ENCODE measurements at regions not wholly inside any gene's neighbourhood (a gene's known extent, or its start where the extent isn't known, plus 50 kb on each side); places are given as distances from the start of the nearest gene placed in this dataset.

DNA sequence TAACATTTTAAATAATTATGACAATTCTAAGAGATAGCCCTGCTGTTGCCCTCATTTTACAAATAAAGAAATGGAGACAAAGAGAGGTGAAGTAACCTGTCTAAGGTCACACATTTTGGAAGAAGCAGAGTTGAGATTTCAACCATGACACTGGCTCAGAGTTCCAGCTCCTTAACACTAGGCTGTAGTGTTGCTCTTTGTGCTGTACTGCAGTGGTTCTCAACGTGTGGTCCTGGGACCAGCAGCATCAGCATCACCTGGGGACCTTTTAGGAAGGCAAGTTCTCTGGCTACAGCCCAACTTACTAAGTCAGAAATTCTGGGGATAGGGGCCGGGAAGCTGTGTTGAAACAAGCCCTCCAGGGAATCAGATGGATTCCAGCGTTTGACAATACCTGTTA is 62.4 kb upstream of the FERMT1 start:
- Mint-ChIP-seq H3K9me3 (no peaks in the 10 kb centered on the region), H3K27ac (no peak overlapping the region), H3K36me3 (ENCODE audit: insufficient read depth in 1 of 3, low read depth in 3 of 3) (no peaks in the 10 kb centered on the region; a peak in 1 of 7 replicates), H3K27me3 (ENCODE audit: low read depth) (no peaks in the 10 kb centered on the region), H3K4me1 (peaks cover 0 to 4% of the 10 kb centered on the region in 2 experiments; a peak in 2 of 4 replicates), H3K4me3 (no peak overlapping the region)
- no peak overlapping the region for H2AK5ac ChIP-seq (ENCODE audit: insufficient read length, low read length)
- no peak overlapping the region for H2BK12ac ChIP-seq (ENCODE audit: insufficient read length, low read depth, low read length)
- H3K79me1 ChIP-seq (ENCODE audit: insufficient read depth, low read depth, low read length, poor library complexity, severe bottlenecking), result no peaks in the 10 kb centered on the region
- H3K14ac ChIP-seq (ENCODE audit: insufficient read depth, low read length), result no peak overlapping the region
- no peak overlapping the region for H3K9ac ChIP-seq (ENCODE audit: extremely low read depth, insufficient read length, low read length)
- H2BK5ac ChIP-seq (ENCODE audit: insufficient read length, low read length), result no peak overlapping the region
- H2BK15ac ChIP-seq (ENCODE audit: low read depth, low read length), result no peak overlapping the region
- DNase-seq, result no peak
- no peak overlapping the region for H3T11ph ChIP-seq (ENCODE audit: low read length)
- H2BK120ac ChIP-seq (ENCODE audit: low read depth, low read length, poor library complexity, severe bottlenecking), result no peak overlapping the region
- no peaks in the 10 kb centered on the region for H3K79me2 ChIP-seq (ENCODE audit: insufficient read depth, low read length)
- H3K4ac ChIP-seq (ENCODE audit: low read depth, low read length), result no peak overlapping the region
- H3K4me1 ChIP-seq (ENCODE audit: insufficient read depth, low read length), result no peaks in the 10 kb centered on the region
- no CpG with 5 or more reads among the region's 3 CpGs for WGBS (ENCODE audit: extremely low coverage, insufficient read length, low lambda C conversion rate)
- H4K20me1 ChIP-seq (ENCODE audit: control insufficient read depth, insufficient read depth, insufficient read length), result no peaks in the 10 kb centered on the region
- H3K18ac ChIP-seq (ENCODE audit: insufficient read length, low read depth, low read length), result no peak overlapping the region
- no peak overlapping the region for H2AFZ ChIP-seq (ENCODE audit: low read length)
- H3K27ac ChIP-seq (ENCODE audit: insufficient read length, low read depth, low read length), result no peak overlapping the region
- no peaks in the 10 kb centered on the region for H3K23me2 ChIP-seq (ENCODE audit: insufficient read length, low read depth, low read length, poor library complexity, severe bottlenecking)
- H3K27me3 ChIP-seq (ENCODE audit: insufficient read depth, low read length), result no peaks in the 10 kb centered on the region
- H3K4me2 ChIP-seq (ENCODE audit: insufficient read depth, insufficient read length, low read length), result no peak overlapping the region
- no peak overlapping the region for H4K91ac ChIP-seq (ENCODE audit: insufficient read length, low read depth, low read length)
- no peak overlapping the region for H4K5ac ChIP-seq (ENCODE audit: insufficient read length, low read depth, low read length)
- no peak overlapping the region for H3K56ac ChIP-seq (ENCODE audit: insufficient read length, low read depth, low read length)
- no peak overlapping the region for H4K8ac ChIP-seq (replicated peaks; ENCODE audit: insufficient read length, low read depth, low read length)
- TF ChIP-seq CTCF (conservative IDR thresholded peaks at IDR 0.05), result peak; percentile 59
- no peak overlapping the region for H2BK20ac ChIP-seq (ENCODE audit: low read depth, low read length, poor library complexity, severe bottlenecking)
- no peaks in the 10 kb centered on the region for H3K9me3 ChIP-seq (ENCODE audit: control insufficient read depth, low read depth, low read length)
- H3K23ac ChIP-seq (ENCODE audit: insufficient read length, low read depth, low read length), result no peak overlapping the region

All from H9 (cell line).